Peyer's patch (tissue), 4 donors: ENCODE measurements at regions not wholly inside any gene's neighbourhood (a gene's known extent, or its start where the extent isn't known, plus 50 kb on each side); places are given as distances from the start of the nearest gene placed in this dataset.
"Not testable (repeated sequence)": the region's sequence is repeated elsewhere in the genome, so short reads cannot be mapped to it uniquely, and the experiment has no call there.

Source experiments
- DNase-seq, 3 donors: peaks; one replicate each; pipeline ENCODE4 v3.0.0-alpha.2; 2017 to 2019
- H3K27ac ChIP-seq, 4 donors: fragments of 200-600 bp; sonication (generic); one replicate each; pipeline ENCODE4 v1.5.1; 2016 to 2019
- H3K27me3 ChIP-seq, 2 donors: fragments of 200-600 bp; sonication (generic); one replicate each; pipeline ENCODE4 v1.5.1; 2019
- H3K36me3 ChIP-seq, 3 donors: fragments of 200-600 bp; sonication (generic); one replicate each; pipeline ENCODE4 v1.5.1; 2016 to 2019
- H3K4me1 ChIP-seq, 4 donors: fragments of 200-600 bp; sonication (generic); one replicate each; pipeline ENCODE4 v1.5.1; 2016 to 2019
- H3K4me3 ChIP-seq, 4 donors: fragments of 200-600 bp; sonication (generic); 1 replicate in 3 of 4; 2 replicates in 1 of 4; pipeline ENCODE4 v1.5.1; 2016 to 2019; ENCODE audit warnings: mild to moderate bottlenecking in 1 of 4
- H3K9me3 ChIP-seq, 4 donors: fragments of 200-600 bp; sonication (generic); one replicate each; pipeline ENCODE4 v1.5.1; 2016 to 2019; ENCODE audit warnings: mild to moderate bottlenecking in 1 of 4
- CTCF ChIP-seq, 6 experiments: fragments of 450-650 bp in 4 of 6; fragments of 200-600 bp in 2 of 6; sonication (generic) in 1 of 6; IDR thresholded peaks; one replicate each; pipeline ENCODE4 v1.5.1; 2017 to 2019; ENCODE audit warnings: antibody characterized with exemption in 6 of 6, mild to moderate bottlenecking in 3 of 6, moderate library complexity in 1 of 6
- POLR2A ChIP-seq, 2 donors: fragments of 450-650 bp; IDR thresholded peaks; one replicate each; pipeline ENCODE4 v1.5.1; 2017; ENCODE audit warnings: antibody characterized with exemption in 2 of 2, mild to moderate bottlenecking in 2 of 2, moderate library complexity in 2 of 2

GRCh38 chr13:65787082-65787481 is 1443.1 kb downstream of the PCDH9 start:
- no peak overlapping the region for H3K27ac ChIP-seq
- no peak overlapping the region for H3K4me3 ChIP-seq
- no peaks in the 10 kb centered on the region for H3K36me3 ChIP-seq
- no peaks in the 10 kb centered on the region for H3K27me3 ChIP-seq
- no peaks in the 10 kb centered on the region for H3K4me1 ChIP-seq
- TF ChIP-seq CTCF (IDR thresholded peaks at IDR 0.05) (no peak), POLR2A (IDR thresholded peaks at IDR 0.05) (no peak)
- no peaks in the 10 kb centered on the region for H3K9me3 ChIP-seq
- DNase-seq = no peak

- Histone ChIP-seq H3K9me3 (peaks cover 0 to 2% (median 0%) of the 10 kb centered on the region in 4 donors), H3K36me3 (no peaks in the 10 kb centered on the region), H3K4me1 (no peaks in the 10 kb centered on the region), H3K27me3 (no peaks in the 10 kb centered on the region), H3K4me3 (no peak overlapping the region), H3K27ac (no peak overlapping the region)
- DNase-seq = no peak
- TF ChIP-seq CTCF (IDR thresholded peaks at IDR 0.05) (no peak), POLR2A (IDR thresholded peaks at IDR 0.05) (no peak)
Measured at GRCh38 chr13:65784088-65784816, 1445.9 kb downstream of the PCDH9 start.

GRCh38 chr13:65783383-65783782 is 1446.8 kb downstream of the PCDH9 start:
- TF ChIP-seq CTCF (IDR thresholded peaks at IDR 0.05) = no peak
- TF ChIP-seq POLR2A (IDR thresholded peaks at IDR 0.05) = no peak
- no peaks in the 10 kb centered on the region for H3K27me3 ChIP-seq
- H3K27ac ChIP-seq = no peak overlapping the region
- H3K9me3 ChIP-seq = peaks cover 0 to 2% (median 0%) of the 10 kb centered on the region in 4 donors
- H3K36me3 ChIP-seq = no peaks in the 10 kb centered on the region
- H3K4me1 ChIP-seq = no peaks in the 10 kb centered on the region
- no peak for DNase-seq
- no peak overlapping the region for H3K4me3 ChIP-seq

- H3K36me3 ChIP-seq, H3K27me3 ChIP-seq, H3K4me3 ChIP-seq, DNase-seq, H3K27ac ChIP-seq, H3K4me1 ChIP-seq: not testable (repeated sequence)
- H3K9me3 ChIP-seq = peaks cover 0 to 15% (median 0%) of the 10 kb centered on the region in 4 donors
Measured at GRCh38 chr13:65771704-65772313, 1458.3 kb downstream of the PCDH9 start.

GRCh38 chr13:65768545-65768944 is 1461.6 kb downstream of the PCDH9 start:
- H3K4me1 ChIP-seq = no peaks in the 10 kb centered on the region
- DNase-seq = no peak
- no peaks in the 10 kb centered on the region for H3K27me3 ChIP-seq
- H3K9me3 ChIP-seq = peaks cover 0 to 15% (median 0%) of the 10 kb centered on the region in 4 donors
- no peak overlapping the region for H3K4me3 ChIP-seq
- no peaks in the 10 kb centered on the region for H3K36me3 ChIP-seq
- H3K27ac ChIP-seq = no peak overlapping the region
- TF ChIP-seq CTCF (IDR thresholded peaks at IDR 0.05) (no peak), POLR2A (IDR thresholded peaks at IDR 0.05) (no peak)

GRCh38 chr13:65763811-65764210 is 1466.3 kb downstream of the PCDH9 start:
- Histone ChIP-seq H3K4me3 (no peak overlapping the region), H3K36me3 (no peaks in the 10 kb centered on the region), H3K27ac (no peak overlapping the region), H3K9me3 (no peaks in the 10 kb centered on the region), H3K27me3 (no peaks in the 10 kb centered on the region), H3K4me1 (no peaks in the 10 kb centered on the region)
- TF ChIP-seq POLR2A (IDR thresholded peaks at IDR 0.05) (no peak), CTCF (IDR thresholded peaks at IDR 0.05) (no peak)
- DNase-seq = no peak
